ENCODE measurements at regions not wholly inside any gene's neighbourhood (a gene's known extent, or its start where the extent isn't known, plus 50 kb on each side); places are given as distances from the start of the nearest gene placed in this dataset.
"Not testable (repeated sequence)": the region's sequence is repeated elsewhere in the genome, so short reads cannot be mapped to it uniquely, and the experiment has no call there.

GRCh38 chr5:98393205-98393604, 380.3 kb upstream of the RGMB start:
- not testable (repeated sequence) for ATAC-seq (ENCODE audit: low read depth); H3K9me3 Mint-ChIP-seq; DNase-seq (ENCODE audit: low spot score in 2 of 2); H3K36me3 Mint-ChIP-seq; H3K27ac Mint-ChIP-seq; H3K4me3 Mint-ChIP-seq; H3K4me1 Mint-ChIP-seq; H3K27me3 Mint-ChIP-seq

GRCh38 chr5:98397081-98397480, 376.4 kb upstream of the RGMB start:
- DNase-seq (ENCODE audit: low spot score in 2 of 2): no peak
- H3K27ac Mint-ChIP-seq: no peak overlapping the region
- H3K4me3 Mint-ChIP-seq: no peak overlapping the region
- no peak for ATAC-seq (ENCODE audit: low read depth)
- peaks cover 2% of the 10 kb centered on the region for H3K27me3 Mint-ChIP-seq
- no peaks in the 10 kb centered on the region for H3K9me3 Mint-ChIP-seq
- no peaks in the 10 kb centered on the region for H3K4me1 Mint-ChIP-seq
- H3K36me3 Mint-ChIP-seq: no peaks in the 10 kb centered on the region

- H3K9me3 Mint-ChIP-seq: no peaks in the 10 kb centered on the region
- no peak overlapping the region for H3K4me3 Mint-ChIP-seq
- H3K36me3 Mint-ChIP-seq: no peaks in the 10 kb centered on the region
- no peaks in the 10 kb centered on the region for H3K4me1 Mint-ChIP-seq
- no peak for DNase-seq (ENCODE audit: low spot score in 2 of 2)
- no peak for ATAC-seq (ENCODE audit: low read depth)
- H3K27ac Mint-ChIP-seq: no peak overlapping the region
- H3K27me3 Mint-ChIP-seq: no peaks in the 10 kb centered on the region
Observed at GRCh38 chr5:98398465-98398864, 375.0 kb upstream of the RGMB start.

- H3K4me3 Mint-ChIP-seq: no peak overlapping the region
- no peaks in the 10 kb centered on the region for H3K36me3 Mint-ChIP-seq
- H3K4me1 Mint-ChIP-seq: no peaks in the 10 kb centered on the region
- no peaks in the 10 kb centered on the region for H3K27me3 Mint-ChIP-seq
- no peaks in the 10 kb centered on the region for H3K9me3 Mint-ChIP-seq
- no peak for DNase-seq (ENCODE audit: low spot score in 2 of 2)
- H3K27ac Mint-ChIP-seq: no peak overlapping the region
- no peak for ATAC-seq (ENCODE audit: low read depth)
Observed at GRCh38 chr5:98401656-98402055, 371.8 kb upstream of the RGMB start.

GRCh38 chr5:98402130-98402529, 371.3 kb upstream of the RGMB start:
- Mint-ChIP-seq H3K27me3 (no peaks in the 10 kb centered on the region), H3K27ac (no peak overlapping the region), H3K4me1 (no peaks in the 10 kb centered on the region), H3K9me3 (no peaks in the 10 kb centered on the region), H3K4me3 (no peak overlapping the region), H3K36me3 (no peaks in the 10 kb centered on the region)
- DNase-seq (ENCODE audit: low spot score in 2 of 2): no peak
- no peak for ATAC-seq (ENCODE audit: low read depth)

- Mint-ChIP-seq H3K9me3 (no peaks in the 10 kb centered on the region), H3K4me3 (no peak overlapping the region), H3K4me1 (no peaks in the 10 kb centered on the region), H3K27me3 (no peaks in the 10 kb centered on the region), H3K36me3 (no peaks in the 10 kb centered on the region), H3K27ac (no peak overlapping the region)
- no peak for DNase-seq (ENCODE audit: low spot score in 2 of 2)
- no peak for ATAC-seq (ENCODE audit: low read depth)
Observed at GRCh38 chr5:98403131-98403530, 370.3 kb upstream of the RGMB start.

GRCh38 chr5:98414938-98415337, 358.5 kb upstream of the RGMB start:
- DNase-seq (ENCODE audit: low spot score in 2 of 2): no peak

GRCh38 chr5:98415663-98416062, 357.8 kb upstream of the RGMB start:
- Mint-ChIP-seq H3K36me3 (no peaks in the 10 kb centered on the region), H3K9me3 (no peaks in the 10 kb centered on the region), H3K27ac (no peak overlapping the region), H3K4me3 (no peak overlapping the region), H3K4me1 (no peaks in the 10 kb centered on the region), H3K27me3 (peaks cover 3% of the 10 kb centered on the region)
- DNase-seq (ENCODE audit: low spot score in 2 of 2): no peak
- ATAC-seq (ENCODE audit: low read depth): no peak

More at GRCh38 chr5:98414938-98415337, 358.5 kb upstream of the RGMB start:
- Mint-ChIP-seq H3K27me3 (peaks cover 3% of the 10 kb centered on the region), H3K36me3 (no peaks in the 10 kb centered on the region), H3K4me1 (no peaks in the 10 kb centered on the region), H3K4me3 (no peak overlapping the region), H3K27ac (no peak overlapping the region), H3K9me3 (no peaks in the 10 kb centered on the region)
- ATAC-seq (ENCODE audit: low read depth): no peak

GRCh38 chr5:98416541-98416940, 356.9 kb upstream of the RGMB start:
- no peak overlapping the region for H3K27ac Mint-ChIP-seq
- peaks cover 3% of the 10 kb centered on the region for H3K27me3 Mint-ChIP-seq
- no peaks in the 10 kb centered on the region for H3K9me3 Mint-ChIP-seq
- no peaks in the 10 kb centered on the region for H3K4me1 Mint-ChIP-seq
- DNase-seq (ENCODE audit: low spot score in 2 of 2) (no peak), ATAC-seq (ENCODE audit: low read depth) (no peak)
- no peaks in the 10 kb centered on the region for H3K36me3 Mint-ChIP-seq
- H3K4me3 Mint-ChIP-seq: no peak overlapping the region

- Mint-ChIP-seq H3K4me1 (no peaks in the 10 kb centered on the region), H3K4me3 (no peak overlapping the region), H3K27me3 (peaks cover 1% of the 10 kb centered on the region), H3K27ac (no peak overlapping the region), H3K9me3 (no peaks in the 10 kb centered on the region), H3K36me3 (no peaks in the 10 kb centered on the region)
- ATAC-seq (ENCODE audit: low read depth) (no peak), DNase-seq (ENCODE audit: low spot score in 2 of 2) (no peak)
Observed at GRCh38 chr5:98419825-98420224, 353.6 kb upstream of the RGMB start.

- Mint-ChIP-seq H3K27me3 (peaks cover 2% of the 10 kb centered on the region), H3K36me3 (no peaks in the 10 kb centered on the region), H3K27ac (no peak overlapping the region), H3K9me3 (no peaks in the 10 kb centered on the region), H3K4me1 (peaks cover 4% of the 10 kb centered on the region), H3K4me3 (no peak overlapping the region)
- ATAC-seq (ENCODE audit: low read depth): no peak
- no peak for DNase-seq (ENCODE audit: low spot score in 2 of 2)
Observed at GRCh38 chr5:98424681-98425450, 348.6 kb upstream of the RGMB start.

GRCh38 chr5:98425640-98426039, 347.8 kb upstream of the RGMB start:
- no peaks in the 10 kb centered on the region for H3K9me3 Mint-ChIP-seq
- peaks cover 2% of the 10 kb centered on the region for H3K27me3 Mint-ChIP-seq
- H3K4me1 Mint-ChIP-seq: peaks cover 4% of the 10 kb centered on the region
- no peak for ATAC-seq (ENCODE audit: low read depth)
- no peak overlapping the region for H3K4me3 Mint-ChIP-seq
- H3K36me3 Mint-ChIP-seq: no peaks in the 10 kb centered on the region
- H3K27ac Mint-ChIP-seq: no peak overlapping the region
- DNase-seq (ENCODE audit: low spot score in 2 of 2): no peak

GRCh38 chr5:98428806-98429205, 344.7 kb upstream of the RGMB start:
- no peaks in the 10 kb centered on the region for H3K36me3 Mint-ChIP-seq
- H3K27ac Mint-ChIP-seq: no peak overlapping the region
- peaks cover 4% of the 10 kb centered on the region for H3K4me1 Mint-ChIP-seq
- H3K27me3 Mint-ChIP-seq: peaks cover 2% of the 10 kb centered on the region
- DNase-seq (ENCODE audit: low spot score in 2 of 2) (no peak), ATAC-seq (ENCODE audit: low read depth) (no peak)
- no peaks in the 10 kb centered on the region for H3K9me3 Mint-ChIP-seq
- no peak overlapping the region for H3K4me3 Mint-ChIP-seq

- Mint-ChIP-seq H3K27ac (no peak overlapping the region), H3K27me3 (no peaks in the 10 kb centered on the region), H3K36me3 (no peaks in the 10 kb centered on the region), H3K4me3 (no peak overlapping the region), H3K4me1 (peaks cover 4% of the 10 kb centered on the region), H3K9me3 (no peaks in the 10 kb centered on the region)
- ATAC-seq (ENCODE audit: low read depth) (no peak), DNase-seq (ENCODE audit: low spot score in 2 of 2) (no peak)
Observed at GRCh38 chr5:98432378-98432777, 341.1 kb upstream of the RGMB start.

GRCh38 chr5:98433022-98433421, 340.4 kb upstream of the RGMB start:
- DNase-seq (ENCODE audit: low spot score in 2 of 2) (no peak), ATAC-seq (ENCODE audit: low read depth) (no peak)
- Mint-ChIP-seq H3K4me1 (peaks cover 1% of the 10 kb centered on the region), H3K9me3 (no peaks in the 10 kb centered on the region), H3K27ac (no peak overlapping the region), H3K27me3 (no peaks in the 10 kb centered on the region), H3K36me3 (no peaks in the 10 kb centered on the region), H3K4me3 (no peak overlapping the region)

All from memory B cell (primary cell).